ENCODE measurements at regions not wholly inside any gene's neighbourhood (a gene's known extent, or its start where the extent isn't known, plus 50 kb on each side); places are given as distances from the start of the nearest gene placed in this dataset.
"Not testable (repeated sequence)": the region's sequence is repeated elsewhere in the genome, so short reads cannot be mapped to it uniquely, and the experiment has no call there.

GRCh38 chr2:17196380-17196779 lies 321.9 kb downstream of the RAD51AP2 start:
- no peak for DNase-seq (ENCODE audit: low read depth)

GRCh38 chr2:17195016-17195415 lies 323.2 kb downstream of the RAD51AP2 start:
- DNase-seq (ENCODE audit: low read depth), result no peak

- no peak for DNase-seq (ENCODE audit: low read depth)
Observed at GRCh38 chr2:17194083-17194482, 324.2 kb downstream of the RAD51AP2 start.

GRCh38 chr2:17193433-17193890 lies 324.8 kb downstream of the RAD51AP2 start:
- DNase-seq (ENCODE audit: low read depth), result not testable (repeated sequence)

- no peak for DNase-seq (ENCODE audit: low read depth)
Observed at GRCh38 chr2:17191223-17191622, 327.0 kb downstream of the RAD51AP2 start.

- no peak for DNase-seq (ENCODE audit: low read depth)
Observed at GRCh38 chr2:17190527-17190926, 327.7 kb downstream of the RAD51AP2 start.

GRCh38 chr2:17188721-17189120 lies 329.5 kb downstream of the RAD51AP2 start:
- no peak for DNase-seq (ENCODE audit: low read depth)

- no peak for DNase-seq (ENCODE audit: low read depth)
Observed at GRCh38 chr2:17184512-17184911, 333.7 kb downstream of the RAD51AP2 start.

- DNase-seq (ENCODE audit: low read depth), result no peak
Observed at GRCh38 chr2:17182399-17182798, 335.8 kb downstream of the RAD51AP2 start.

- no peak for DNase-seq (ENCODE audit: low read depth)
Observed at GRCh38 chr2:17181051-17181752, 337.0 kb downstream of the RAD51AP2 start.

GRCh38 chr2:17179145-17179808 lies 339.0 kb downstream of the RAD51AP2 start:
- DNase-seq (ENCODE audit: low read depth), result no peak

- DNase-seq (ENCODE audit: low read depth), result no peak
Observed at GRCh38 chr2:17177088-17177487, 341.2 kb downstream of the RAD51AP2 start.

GRCh38 chr2:17171446-17172049 lies 346.7 kb downstream of the RAD51AP2 start:
- peak; percentile 28 for DNase-seq (ENCODE audit: low read depth)

- DNase-seq (ENCODE audit: low read depth), result no peak
Observed at GRCh38 chr2:17166506-17166905, 351.7 kb downstream of the RAD51AP2 start.

- no peak for DNase-seq (ENCODE audit: low read depth)
Observed at GRCh38 chr2:17164550-17164949, 353.7 kb downstream of the RAD51AP2 start.

- DNase-seq (ENCODE audit: low read depth), result no peak
Observed at GRCh38 chr2:17163638-17164037, 354.6 kb downstream of the RAD51AP2 start.

- no peak for DNase-seq (ENCODE audit: low read depth)
Observed at GRCh38 chr2:17162713-17163112, 355.5 kb downstream of the RAD51AP2 start.

GRCh38 chr2:17160594-17160993 lies 357.6 kb downstream of the RAD51AP2 start:
- no peak for DNase-seq (ENCODE audit: low read depth)

- DNase-seq (ENCODE audit: low read depth), result no peak
Observed at GRCh38 chr2:17156086-17156485, 362.2 kb downstream of the RAD51AP2 start.

GRCh38 chr2:17149945-17150344 lies 368.3 kb downstream of the RAD51AP2 start:
- DNase-seq (ENCODE audit: low read depth), result no peak

- DNase-seq (ENCODE audit: low read depth), result no peak
Observed at GRCh38 chr2:17148407-17149145, 369.7 kb downstream of the RAD51AP2 start.

GRCh38 chr2:17146358-17146757 lies 371.9 kb downstream of the RAD51AP2 start:
- DNase-seq (ENCODE audit: low read depth), result no peak

Data from forelimb muscle (tissue), 1 donor.